ENCODE measurements at regions not wholly inside any gene's neighbourhood (a gene's known extent, or its start where the extent isn't known, plus 50 kb on each side); places are given as distances from the start of the nearest gene placed in this dataset.

GRCh38 chr4:20030108-20030507, 221.6 kb upstream of the SLIT2 start:
- no peak overlapping the region for H3K27ac ChIP-seq
- in situ Hi-C loops (cut with MboI; ENCODE audit: low sequenced_read_pairs in 4 of 4), result no loop called here
- no peaks in the 10 kb centered on the region for H3K36me3 ChIP-seq
- no peak overlapping the region for H3K4me3 ChIP-seq
- H3K27me3 ChIP-seq, result no peaks in the 10 kb centered on the region
- DNase-seq (no peak), ATAC-seq (no peak)
- TF ChIP-seq CTCF (IDR thresholded peaks at IDR 0.05 in 4 of 5, conservative IDR thresholded peaks at IDR 0.05 in 1 of 5) (no peak), POLR2A (IDR thresholded peaks at IDR 0.05) (no peak)
- no peaks in the 10 kb centered on the region for H3K9me3 ChIP-seq
- no peaks in the 10 kb centered on the region for H3K4me1 ChIP-seq
- intact Hi-C loops (cut with DNase I; ENCODE audit: low total_unique reads), result no loop called here

DNA sequence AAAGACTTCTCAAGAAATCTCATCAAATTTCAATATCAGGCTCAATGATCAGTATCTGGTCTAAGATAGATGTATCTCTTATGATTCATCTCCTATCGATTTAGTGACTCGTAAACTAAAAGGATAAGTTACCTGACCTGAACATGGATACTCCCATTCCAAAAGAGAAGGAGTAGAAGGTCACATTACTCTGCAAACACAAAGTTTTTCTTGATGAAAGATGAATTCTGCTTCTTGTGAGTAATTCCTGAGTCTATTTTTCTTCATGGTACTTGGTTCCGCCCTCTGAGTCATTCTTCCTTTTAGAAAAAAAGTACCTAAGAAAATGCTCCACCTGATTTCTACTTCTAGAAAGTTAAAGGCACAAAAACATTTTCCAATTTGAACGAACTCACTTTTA, 223.1 kb upstream of the SLIT2 start:
- no peaks in the 10 kb centered on the region for H3K27me3 ChIP-seq
- H3K9me3 ChIP-seq, result no peaks in the 10 kb centered on the region
- H3K36me3 ChIP-seq, result no peaks in the 10 kb centered on the region
- DNase-seq (no peak), ATAC-seq (no peak)
- in situ Hi-C loops (cut with MboI; ENCODE audit: low sequenced_read_pairs in 4 of 4) (no loop called here), intact Hi-C loops (cut with DNase I; ENCODE audit: low total_unique reads) (no loop called here)
- no peak overlapping the region for H3K4me3 ChIP-seq
- H3K27ac ChIP-seq, result no peak overlapping the region
- no peak for TF ChIP-seq POLR2A (IDR thresholded peaks at IDR 0.05)
- H3K4me1 ChIP-seq, result no peaks in the 10 kb centered on the region

DNA sequence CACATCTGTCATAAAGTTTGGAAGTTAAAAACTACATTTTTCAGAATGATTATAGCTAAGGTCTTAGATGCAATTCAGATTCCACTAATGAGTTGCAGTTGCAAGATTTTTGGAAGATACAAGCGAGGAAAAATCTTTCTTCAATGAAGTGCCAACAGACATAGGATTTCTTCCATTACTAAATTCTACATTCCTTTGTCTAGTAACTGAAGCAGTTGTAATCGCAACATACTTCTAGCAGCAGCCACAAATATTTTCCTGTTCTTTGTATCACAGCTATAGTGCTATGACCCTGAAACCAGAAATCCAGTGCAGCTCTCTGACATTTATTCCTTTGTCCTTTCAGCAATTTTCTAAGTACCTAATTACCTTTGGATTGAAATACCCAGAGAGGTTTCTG, 225.2 kb upstream of the SLIT2 start:
- ATAC-seq (no peak), DNase-seq (no peak)
- Histone ChIP-seq H3K4me1 (no peaks in the 10 kb centered on the region), H3K4me3 (no peak overlapping the region), H3K36me3 (no peaks in the 10 kb centered on the region), H3K27me3 (no peaks in the 10 kb centered on the region), H3K27ac (no peak overlapping the region), H3K9me3 (no peaks in the 10 kb centered on the region)
- in situ Hi-C loops (cut with MboI; ENCODE audit: low sequenced_read_pairs in 4 of 4) (no loop called here), intact Hi-C loops (cut with DNase I; ENCODE audit: low total_unique reads) (no loop called here)
- no peak for TF ChIP-seq CTCF (IDR thresholded peaks at IDR 0.05 in 4 of 5, conservative IDR thresholded peaks at IDR 0.05 in 1 of 5)
- no peak for TF ChIP-seq POLR2A (IDR thresholded peaks at IDR 0.05)

GRCh38 chr4:20022471-20022870, 229.2 kb upstream of the SLIT2 start:
- Histone ChIP-seq H3K27me3 (no peaks in the 10 kb centered on the region), H3K36me3 (no peaks in the 10 kb centered on the region), H3K4me3 (no peak overlapping the region), H3K4me1 (no peaks in the 10 kb centered on the region), H3K9me3 (no peaks in the 10 kb centered on the region), H3K27ac (no peak overlapping the region)
- TF ChIP-seq CTCF (IDR thresholded peaks at IDR 0.05 in 4 of 5, conservative IDR thresholded peaks at IDR 0.05 in 1 of 5) (no peak), POLR2A (IDR thresholded peaks at IDR 0.05) (no peak)
- DNase-seq (no peak), ATAC-seq (no peak)
- in situ Hi-C loops (cut with MboI; ENCODE audit: low sequenced_read_pairs in 4 of 4) (no loop called here), intact Hi-C loops (cut with DNase I; ENCODE audit: low total_unique reads) (no loop called here)

- H3K4me3 ChIP-seq, result no peak overlapping the region
- H3K27ac ChIP-seq, result no peak overlapping the region
- no peaks in the 10 kb centered on the region for H3K27me3 ChIP-seq
- in situ Hi-C loops (cut with MboI; ENCODE audit: low sequenced_read_pairs in 4 of 4), result no loop called here
- H3K9me3 ChIP-seq, result no peaks in the 10 kb centered on the region
- ATAC-seq (no peak), DNase-seq (no peak)
- TF ChIP-seq CTCF (IDR thresholded peaks at IDR 0.05 in 4 of 5, conservative IDR thresholded peaks at IDR 0.05 in 1 of 5) (no peak), POLR2A (IDR thresholded peaks at IDR 0.05) (no peak)
- intact Hi-C loops (cut with DNase I; ENCODE audit: low total_unique reads), result no loop called here
- H3K36me3 ChIP-seq, result no peaks in the 10 kb centered on the region
- no peaks in the 10 kb centered on the region for H3K4me1 ChIP-seq
Measured at GRCh38 chr4:20020056-20020455, 231.6 kb upstream of the SLIT2 start.

Measured in gastrocnemius medialis (tissue), 4 donors.